T47D (cell line): ENCODE measurements at regions not wholly inside any gene's neighbourhood (a gene's known extent, or its start where the extent isn't known, plus 50 kb on each side); places are given as distances from the start of the nearest gene placed in this dataset.

Source experiments
- DNase-seq, 2 experiments: peaks; one replicate each; pipeline versions ENCODE4 v3.0.0 to v3.0.0-alpha.2; 2011 to 2012; ENCODE audit warnings: low read depth in 1 of 2, low spot score in 1 of 2
- JUND ChIP-seq: IDR thresholded peaks from 2 replicates; pipeline ENCODE4 v1.6.1; 2012; ENCODE audit warnings: low read depth
- in situ Hi-C: cut with HindIII; loops from 2 replicates; pipeline ENCODE4 v1.10.0; 2016; ENCODE audit warnings: low sequenced_read_pairs, low pct_unique_long_range_greater_than_20kb

DNA sequence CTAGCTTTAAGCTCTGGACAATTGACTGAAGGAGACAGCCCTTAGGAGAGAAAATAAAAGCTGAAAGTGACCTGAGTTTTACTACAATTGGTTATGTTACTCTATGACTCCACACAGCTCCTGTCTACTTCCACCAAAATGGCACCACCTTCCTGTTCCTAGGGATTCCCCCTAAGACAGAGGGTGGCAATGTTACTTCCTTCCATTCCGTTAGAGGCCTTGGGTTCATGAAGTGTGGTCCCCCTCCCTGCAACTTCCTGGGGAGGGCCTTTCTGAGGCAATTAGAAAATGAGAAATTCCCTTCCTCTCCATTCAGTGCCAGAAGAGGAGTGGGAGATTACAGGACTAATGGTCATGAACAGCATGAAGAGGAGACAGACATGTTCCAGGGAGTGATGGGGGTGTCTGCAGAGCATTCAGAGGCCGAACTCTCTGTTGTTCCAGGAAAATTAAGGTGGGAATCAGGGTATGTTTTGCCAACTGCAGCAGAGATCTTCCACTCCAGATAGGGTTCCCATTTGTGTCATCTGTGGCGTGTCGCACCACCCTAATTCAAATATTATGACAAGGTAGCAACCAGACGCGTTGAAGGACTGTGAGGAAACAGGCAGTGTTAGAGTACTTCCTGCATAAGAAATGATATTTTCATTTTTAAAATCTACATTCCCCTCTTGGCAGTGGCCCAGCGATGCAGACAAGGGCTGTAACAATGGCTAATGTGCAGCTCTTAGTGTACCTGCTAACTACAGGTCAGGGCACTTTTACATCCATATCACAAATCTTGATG lies 53.1 kb upstream of the TRIM67 start:
- no peak for TF ChIP-seq JUND
- no peak for DNase-seq
- in situ Hi-C loops, result no loop called here

DNA sequence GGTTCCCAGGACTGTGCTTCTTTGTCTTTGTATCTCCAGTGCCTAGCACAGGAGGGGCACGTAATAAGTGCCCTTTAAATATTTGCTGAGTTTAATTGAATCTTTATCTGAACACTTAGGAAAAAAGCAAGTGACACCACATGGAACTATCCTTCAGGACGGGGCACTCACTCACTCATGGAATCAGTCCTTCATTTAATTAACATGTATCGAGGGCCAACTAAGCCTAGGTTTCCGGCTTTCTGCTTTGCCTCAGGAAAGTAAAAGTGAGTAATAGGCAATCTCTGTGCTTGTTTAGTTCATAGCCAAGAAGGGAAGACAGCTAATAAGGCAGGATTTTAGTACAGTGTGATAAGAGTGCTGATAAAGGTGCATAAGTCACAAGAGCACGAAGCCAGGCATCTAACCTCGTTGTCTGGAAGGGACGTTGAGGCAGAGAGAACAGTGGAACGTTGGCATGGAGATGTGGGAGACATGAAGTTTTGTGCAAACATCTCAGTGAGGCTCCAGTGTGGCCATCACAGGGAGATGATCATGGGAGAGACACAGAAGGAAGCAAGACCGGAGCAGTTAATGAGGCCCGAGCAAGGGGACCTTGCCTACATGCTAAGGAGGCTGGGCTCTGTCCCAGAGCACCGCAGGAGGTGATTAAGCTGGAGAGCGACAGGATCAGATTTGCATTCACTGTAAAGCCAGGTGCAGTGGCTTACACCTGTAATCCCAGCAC lies 54.1 kb upstream of the TRIM67 start:
- in situ Hi-C loops, result no loop called here
- no peak for DNase-seq
- no peak for TF ChIP-seq JUND

DNA sequence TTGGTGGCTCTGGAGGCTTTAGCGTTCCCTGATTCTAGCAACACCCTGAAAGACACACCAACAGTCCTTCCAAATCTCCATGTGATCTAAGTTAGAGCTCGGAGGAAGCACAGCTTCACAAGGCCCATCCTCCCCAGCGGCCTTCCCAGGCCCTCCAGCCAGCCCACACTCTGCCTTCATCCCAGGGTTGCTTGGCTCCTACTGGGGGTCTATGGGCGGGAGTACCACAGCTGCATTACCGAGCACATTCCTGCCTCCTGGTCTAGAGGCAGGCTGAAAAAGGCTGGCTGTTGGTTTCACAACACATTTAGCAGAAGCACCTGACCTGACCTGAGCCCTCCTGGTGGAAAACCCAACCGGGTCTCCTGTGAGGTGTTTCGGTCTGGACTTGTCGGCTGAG lies 54.7 kb upstream of the TRIM67 start:
- DNase-seq, result no peak

DNA sequence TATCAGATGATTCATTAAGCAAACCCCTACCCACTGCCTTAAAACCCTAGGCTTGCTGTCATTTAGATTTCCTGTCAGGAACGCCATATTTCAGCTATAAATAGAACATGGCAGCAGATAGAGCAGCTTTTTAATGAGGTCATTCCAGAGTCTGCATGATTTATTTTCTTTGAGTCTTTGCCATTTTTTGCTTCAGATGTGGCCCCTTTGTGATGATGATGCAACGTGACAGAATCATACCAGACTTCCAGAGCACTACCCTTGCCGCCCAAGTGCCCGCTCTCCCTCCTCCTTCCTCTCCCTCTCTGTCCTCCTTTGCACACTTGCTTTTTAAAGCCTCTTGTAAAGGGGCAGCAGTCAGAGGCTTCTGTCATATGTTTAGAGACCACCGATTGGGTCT lies 55.5 kb upstream of the TRIM67 start:
- no peak for TF ChIP-seq JUND
- no peak for DNase-seq
- in situ Hi-C loops, result no loop called here

More for the DNA sequence above, 54.7 kb upstream of the TRIM67 start:
- no peak for TF ChIP-seq JUND
- in situ Hi-C loops, result no loop called here

DNA sequence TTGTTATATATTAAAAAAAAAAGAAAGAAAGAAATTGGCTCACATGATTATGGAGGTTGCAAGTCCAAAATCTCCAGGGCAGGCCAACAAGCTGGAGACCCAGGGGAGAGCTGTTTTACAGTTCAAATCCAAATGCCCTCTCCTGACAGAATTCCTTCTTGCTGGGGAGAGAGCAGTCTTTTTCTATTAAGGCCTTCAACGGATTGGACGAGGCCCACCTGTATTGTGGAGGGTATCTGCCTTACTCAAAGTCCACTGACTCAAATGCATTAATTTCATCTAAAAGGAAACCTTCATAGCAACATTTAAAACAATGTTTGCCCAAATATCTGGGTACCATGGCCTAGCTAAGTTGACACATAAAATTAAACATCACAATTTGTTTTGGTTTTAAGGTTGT lies 56.9 kb upstream of the TRIM67 start:
- TF ChIP-seq JUND, result no peak
- no peak for DNase-seq

DNA sequence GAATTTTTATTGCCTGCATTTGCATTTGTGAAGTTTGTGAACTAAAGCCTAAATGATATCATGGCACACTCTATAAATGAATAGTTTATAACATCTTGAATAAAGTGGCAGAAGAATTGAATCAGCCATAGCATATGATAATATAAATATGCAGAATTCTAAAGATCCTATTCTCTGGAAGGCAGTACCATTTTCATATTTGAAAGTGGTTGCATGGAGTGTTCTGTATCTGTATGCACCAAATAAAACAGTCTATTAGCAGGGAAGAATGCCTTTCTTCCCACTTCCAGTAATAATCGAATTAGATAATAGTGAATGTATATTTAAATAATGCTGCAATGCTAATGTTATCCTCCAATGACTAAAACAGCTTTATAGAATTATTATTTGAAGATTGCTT lies 57.9 kb upstream of the TRIM67 start:
- no peak for TF ChIP-seq JUND
- no peak for DNase-seq
- in situ Hi-C loops, result no loop called here

More for the DNA sequence above, 56.9 kb upstream of the TRIM67 start:
- in situ Hi-C loops, result no loop called here

DNA sequence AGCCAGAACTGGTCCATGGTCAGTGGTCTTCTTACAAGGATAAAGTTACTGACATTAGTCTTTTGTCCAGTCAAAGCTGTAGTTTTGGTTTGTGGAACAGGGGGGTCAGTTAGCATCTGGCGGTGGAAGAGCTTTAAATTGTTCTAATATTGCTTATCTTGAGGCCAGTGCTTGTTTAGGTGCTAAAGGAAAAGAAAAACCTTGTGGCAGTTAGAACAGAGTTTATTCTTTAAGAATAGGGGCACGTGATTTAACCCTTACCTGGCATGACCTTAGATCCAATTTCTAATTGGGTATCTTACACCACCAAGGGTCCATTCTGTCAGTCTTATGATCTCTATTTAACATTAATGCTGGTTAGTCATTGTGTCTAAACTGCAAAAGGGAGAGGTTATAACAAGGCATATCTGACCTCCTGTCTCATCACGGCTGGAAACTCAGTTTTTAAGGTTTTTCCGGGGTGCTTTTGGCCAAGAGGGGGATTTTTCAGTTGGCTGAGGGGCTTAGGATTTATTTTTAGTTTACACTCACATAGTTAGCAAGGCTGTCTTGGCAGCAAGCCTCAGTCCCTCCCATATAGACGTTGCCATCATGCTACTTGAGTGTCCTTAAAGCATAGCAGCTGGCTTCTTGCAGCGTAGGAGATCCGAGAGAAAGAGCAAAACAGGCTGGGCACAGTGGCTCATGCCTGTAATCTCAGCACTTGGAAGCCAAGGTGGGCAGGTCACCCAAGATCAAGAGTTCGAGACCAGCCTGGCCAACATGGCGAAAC lies 60.1 kb upstream of the FAM89A start:
- in situ Hi-C loops, result no loop called here
- no peak for TF ChIP-seq JUND
- DNase-seq, result no peak

DNA sequence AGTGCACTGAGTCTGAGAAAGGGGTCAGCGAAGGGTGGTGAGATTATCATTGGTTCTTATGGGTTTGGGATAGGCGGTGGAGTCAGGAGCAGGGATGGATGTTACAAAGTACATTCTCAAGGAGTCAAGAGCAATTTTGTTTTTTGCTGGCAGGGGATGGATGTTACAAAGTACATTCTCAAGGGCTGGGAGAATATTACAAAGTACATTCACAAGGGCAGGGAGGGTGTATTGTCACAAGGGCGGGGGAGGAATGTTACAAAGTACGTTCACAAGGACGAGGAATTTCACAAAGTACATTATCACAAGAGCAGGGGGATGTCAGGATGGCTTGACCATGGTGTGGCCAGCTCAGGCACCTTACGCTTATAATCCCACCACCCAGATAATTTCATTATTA lies 59.3 kb upstream of the FAM89A start:
- TF ChIP-seq JUND, result no peak
- DNase-seq, result no peak
- in situ Hi-C loops, result no loop called here

DNA sequence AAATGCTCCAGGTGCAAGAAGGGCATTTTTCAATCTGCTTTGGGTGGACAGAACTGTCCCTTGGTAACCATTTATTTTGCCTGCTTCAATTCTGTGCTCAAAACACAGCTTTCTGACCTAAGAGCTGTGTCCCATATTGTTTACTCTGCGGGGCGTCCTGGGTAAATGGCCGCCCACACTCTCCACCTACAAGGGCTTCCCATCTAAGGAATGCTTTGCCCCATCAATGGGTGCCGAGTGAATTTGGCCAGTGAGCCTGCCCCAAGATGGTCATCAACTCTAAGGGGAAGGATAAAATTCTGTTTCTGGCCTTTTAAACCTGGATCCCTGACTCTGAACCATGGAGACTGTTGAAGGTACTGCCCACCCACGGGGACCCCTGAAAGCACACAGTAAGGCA lies 55.5 kb upstream of the FAM89A start:
- no peak for DNase-seq
- in situ Hi-C loops, result no loop called here
- no peak for TF ChIP-seq JUND

DNA sequence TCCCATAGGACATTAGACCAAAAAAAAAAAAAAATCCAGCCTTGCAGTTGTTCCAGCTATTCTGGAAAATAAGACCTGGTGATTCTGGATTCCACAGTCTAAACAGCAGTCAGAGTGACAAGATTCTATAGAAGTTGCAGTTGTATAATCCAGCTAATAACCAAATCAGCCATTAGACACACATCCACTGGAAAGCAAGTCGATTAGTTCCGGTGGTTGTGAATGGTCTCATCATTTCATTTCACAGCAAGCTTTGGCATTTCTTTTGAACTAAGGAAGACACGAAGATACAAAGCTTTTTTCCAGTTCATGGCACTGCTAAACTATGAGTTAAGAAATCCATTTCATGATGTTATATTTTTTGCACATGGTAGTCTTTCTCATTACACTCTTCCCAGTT lies 54.4 kb upstream of the FAM89A start:
- no peak for TF ChIP-seq JUND
- no peak for DNase-seq
- in situ Hi-C loops, result no loop called here

DNA sequence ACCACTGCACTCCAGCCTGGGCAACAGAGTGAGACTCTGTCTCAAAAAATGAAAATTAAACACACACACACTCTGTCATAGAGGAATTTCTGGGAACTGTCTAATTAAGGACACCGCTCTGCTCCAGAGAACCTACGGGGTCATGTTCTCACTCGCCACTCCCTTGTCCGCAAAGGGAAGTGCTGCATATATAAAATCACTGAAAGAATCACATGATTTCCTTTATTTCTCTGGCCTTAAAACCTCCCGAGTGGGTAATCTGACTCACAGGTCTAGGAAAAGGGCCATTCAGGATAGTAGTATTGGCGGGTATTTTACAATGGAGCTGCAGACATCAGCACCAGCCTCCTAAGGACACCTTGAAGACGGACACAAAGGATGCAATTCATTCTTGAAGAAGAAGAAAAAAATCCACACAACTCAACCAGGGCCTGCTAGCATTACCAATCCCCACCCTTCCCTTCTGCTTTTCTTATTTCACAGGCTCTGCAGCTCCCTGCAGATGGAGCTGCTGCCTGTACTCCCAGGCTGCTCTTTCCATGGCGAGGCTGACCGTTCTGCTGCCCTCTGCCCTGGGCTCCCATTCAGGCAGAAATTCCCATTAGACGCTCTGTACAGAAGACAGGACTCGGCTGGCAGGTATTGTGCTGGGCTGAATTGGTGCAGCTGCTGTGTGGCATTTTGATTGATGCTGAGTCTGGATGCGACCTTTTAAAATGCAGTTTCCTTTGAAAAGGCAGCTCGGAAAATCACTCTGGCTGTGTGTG lies 53.3 kb upstream of the FAM89A start:
- no peak for TF ChIP-seq JUND
- in situ Hi-C loops, result no loop called here
- peak in 1 of 2 experiments; percentile 51 for DNase-seq

DNA sequence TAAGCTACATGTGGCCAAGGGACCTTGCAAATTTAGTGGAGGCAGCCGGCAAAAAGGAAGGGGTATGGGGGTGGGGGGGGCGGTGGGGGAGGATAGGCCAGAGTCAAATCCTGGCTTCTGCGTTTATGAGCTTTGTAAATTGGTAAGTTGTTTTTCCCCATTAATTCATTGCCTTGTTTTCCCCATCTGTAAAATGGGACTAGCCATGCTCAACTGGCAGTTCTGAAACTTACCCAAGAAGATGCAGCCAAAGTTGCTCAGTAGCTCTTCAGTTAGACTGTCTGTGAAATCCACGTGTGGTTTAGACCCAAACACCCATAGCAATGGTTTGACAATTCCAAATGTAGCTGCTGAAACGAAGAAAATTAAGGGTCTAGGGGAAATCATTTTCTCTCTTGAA lies 52.3 kb upstream of the FAM89A start:
- in situ Hi-C loops, result no loop called here
- TF ChIP-seq JUND, result no peak
- no peak for DNase-seq
